ENCODE measurements at regions not wholly inside any gene's neighbourhood (a gene's known extent, or its start where the extent isn't known, plus 50 kb on each side); places are given as distances from the start of the nearest gene placed in this dataset.

- ChIA-PET CTCF (no interaction called here), POLR2A (interaction anchor here (1.4 to 1.8 kb wide), 3 partner anchors 14 to 130 kb away, joined by 4 to 7 read pairs (median 6); partner anchors contain the start of gene SLC44A1)
- no peak overlapping the region for H3K4me3 ChIP-seq (ENCODE audit: low read length)
- Mint-ChIP-seq H3K27ac (peak overlapping the region; percentile 16), H3K4me1 (ENCODE audit: low read depth) (peaks cover 33% of the 10 kb centered on the region), H3K9me3 (no peaks in the 10 kb centered on the region), H3K27me3 (no peaks in the 10 kb centered on the region), H3K4me3 (peak overlapping the region; percentile 28), H3K36me3 (ENCODE audit: low read depth) (no peaks in the 10 kb centered on the region)
- no peaks in the 10 kb centered on the region for H3K27me3 ChIP-seq (ENCODE audit: control insufficient read depth in 1 of 2, insufficient read depth in 2 of 2, low read length in 2 of 2)
- no peaks in the 10 kb centered on the region for H3K36me3 ChIP-seq (ENCODE audit: insufficient read depth, low read length)
- ATAC-seq (ENCODE audit: poor library complexity), result peak; percentile 43
- no peaks in the 10 kb centered on the region for H3K9me3 ChIP-seq (ENCODE audit: control insufficient read depth in 1 of 2, insufficient read depth in 1 of 2, low read length in 2 of 2)
- DNase-seq, result peak in 2 of 14 experiments; percentile 7 to 34
- H3K27ac ChIP-seq (ENCODE audit: low read depth in 1 of 2, low read length in 2 of 2), result no peak overlapping the region
- peaks cover 31% of the 10 kb centered on the region for H3K4me1 ChIP-seq (ENCODE audit: insufficient read depth, low read length)
- intact Hi-C loops (cut with DNase I, micrococcal nuclease), result no loop called here
- TF ChIP-seq CTCF (IDR thresholded peaks at IDR 0.05), result no peak
Measured at GRCh38 chr9:105114318-105114717, 130.1 kb upstream of the SLC44A1 start.

DNA sequence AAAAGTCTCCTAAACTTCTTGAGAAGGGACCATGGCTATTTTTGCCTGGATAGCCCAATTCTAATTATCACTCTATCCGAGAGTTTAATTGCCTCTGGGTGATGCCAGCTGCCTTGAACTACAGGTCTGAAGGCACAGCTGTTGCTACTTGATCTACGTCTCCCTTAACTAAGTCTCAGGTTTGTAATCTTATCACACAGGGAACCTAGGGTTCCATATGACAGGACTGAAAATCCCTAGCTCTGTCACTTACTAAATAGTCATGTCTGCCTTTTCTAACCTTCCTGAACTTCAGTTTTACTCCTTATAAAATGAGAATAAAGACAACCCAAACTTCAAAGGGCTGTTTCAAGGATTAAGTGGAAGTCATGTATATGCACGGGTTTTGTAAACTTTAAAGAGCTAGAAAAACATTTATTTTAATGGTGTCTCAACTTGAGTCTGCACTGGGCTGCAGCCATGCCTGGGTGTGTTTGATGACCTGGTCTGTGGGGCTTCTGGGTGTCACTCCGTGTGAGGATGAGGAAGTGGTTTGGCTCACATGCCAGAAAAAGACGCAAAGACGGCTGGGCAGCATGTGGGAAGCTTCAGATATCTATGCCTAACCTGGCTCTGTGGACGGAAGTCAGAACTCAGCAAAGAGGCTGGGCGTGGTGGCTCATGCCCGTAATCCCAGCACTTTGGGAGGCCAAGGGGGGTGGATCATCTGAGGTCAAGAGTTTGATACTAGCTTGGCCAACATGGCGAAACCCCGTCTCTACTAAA lies 129.3 kb upstream of the SLC44A1 start:
- DNase-seq (peak in 8 of 14 experiments; percentile 7 to 76 (median 22)), ATAC-seq (ENCODE audit: poor library complexity) (peak; percentile 73)
- POLR2A ChIA-PET, result interaction anchor here (0.9 to 1.8 kb wide), 6 partner anchors 11 to 291 kb away, joined by 3 to 7 read pairs (median 4); no protein-coding TSS in a partner anchor
- Histone ChIP-seq H3K9me3 (ENCODE audit: control insufficient read depth in 1 of 2, insufficient read depth in 1 of 2, low read length in 2 of 2) (no peaks in the 10 kb centered on the region), H3K4me1 (ENCODE audit: insufficient read depth, low read length) (peaks cover 31% of the 10 kb centered on the region), H3K4me3 (ENCODE audit: low read length) (no peak overlapping the region), H3K27ac (ENCODE audit: low read depth in 1 of 2, low read length in 2 of 2) (no peak overlapping the region), H3K27me3 (ENCODE audit: control insufficient read depth in 1 of 2, insufficient read depth in 2 of 2, low read length in 2 of 2) (no peaks in the 10 kb centered on the region), H3K36me3 (ENCODE audit: insufficient read depth, low read length) (no peaks in the 10 kb centered on the region)
- H3K27me3 Mint-ChIP-seq, result no peaks in the 10 kb centered on the region
- intact Hi-C loops (cut with DNase I, micrococcal nuclease), result no loop called here
- peak overlapping the region; percentile 67 for H3K4me3 Mint-ChIP-seq
- CTCF ChIA-PET, result no interaction called here
- H3K4me1 Mint-ChIP-seq (ENCODE audit: low read depth), result peaks cover 30% of the 10 kb centered on the region
- no peaks in the 10 kb centered on the region for H3K9me3 Mint-ChIP-seq
- no peaks in the 10 kb centered on the region for H3K36me3 Mint-ChIP-seq (ENCODE audit: low read depth)
- TF ChIP-seq CTCF (IDR thresholded peaks at IDR 0.05), result no peak
- H3K27ac Mint-ChIP-seq, result peak overlapping the region; percentile 16

DNA sequence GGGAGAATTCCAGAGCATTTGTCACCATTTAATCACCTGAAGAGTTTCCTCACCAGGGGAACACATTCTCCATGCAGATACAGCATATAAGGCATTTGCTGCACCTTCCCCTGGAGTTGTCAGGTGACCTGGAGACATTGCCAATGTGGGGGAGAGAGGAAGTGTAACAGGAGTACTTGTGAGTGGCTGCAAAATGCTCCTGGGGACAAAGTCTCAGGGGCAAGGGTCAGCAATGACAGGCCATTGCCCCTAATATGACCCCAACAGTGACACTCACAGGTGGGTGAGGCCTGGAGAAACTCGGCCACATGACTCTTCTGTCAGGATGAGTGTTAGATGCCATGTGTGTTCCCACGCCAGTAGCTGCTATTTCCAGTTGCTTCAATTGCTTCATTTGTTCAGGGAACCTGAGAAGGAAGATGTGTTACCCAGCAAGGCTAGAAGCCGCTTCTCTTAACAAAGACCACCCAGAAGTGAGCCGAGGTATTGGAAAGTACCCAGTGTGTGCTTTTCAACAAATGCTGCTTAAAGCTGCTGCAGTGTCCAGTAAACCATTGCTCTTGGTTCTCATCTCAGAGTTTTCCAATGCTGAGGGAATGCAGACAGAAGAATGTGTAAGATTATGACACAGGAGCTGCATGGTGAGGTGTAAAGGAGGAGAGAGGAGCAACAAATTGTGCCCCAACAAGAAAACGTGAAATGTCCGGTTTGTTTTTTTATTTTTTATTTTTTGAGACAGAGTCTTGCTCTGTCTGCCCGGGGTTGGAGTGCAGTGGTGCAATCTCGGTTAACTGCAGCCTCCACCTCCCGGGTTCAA lies 128.2 kb upstream of the SLC44A1 start:
- Mint-ChIP-seq H3K27me3 (no peaks in the 10 kb centered on the region), H3K9me3 (no peaks in the 10 kb centered on the region), H3K27ac (no peak overlapping the region), H3K36me3 (ENCODE audit: low read depth) (no peaks in the 10 kb centered on the region), H3K4me1 (ENCODE audit: low read depth) (peaks cover 35% of the 10 kb centered on the region), H3K4me3 (no peak overlapping the region)
- CTCF ChIA-PET, result no interaction called here
- intact Hi-C loops (cut with DNase I, micrococcal nuclease), result no loop called here
- Histone ChIP-seq H3K36me3 (ENCODE audit: insufficient read depth, low read length) (no peaks in the 10 kb centered on the region), H3K27me3 (ENCODE audit: control insufficient read depth in 1 of 2, insufficient read depth in 2 of 2, low read length in 2 of 2) (no peaks in the 10 kb centered on the region), H3K27ac (ENCODE audit: low read depth in 1 of 2, low read length in 2 of 2) (no peak overlapping the region), H3K4me3 (ENCODE audit: low read length) (no peak overlapping the region), H3K4me1 (ENCODE audit: insufficient read depth, low read length) (peaks cover 31% of the 10 kb centered on the region), H3K9me3 (ENCODE audit: control insufficient read depth in 1 of 2, insufficient read depth in 1 of 2, low read length in 2 of 2) (no peaks in the 10 kb centered on the region)
- DNase-seq, result peak in 1 of 14 experiments; percentile 10
- TF ChIP-seq CTCF (IDR thresholded peaks at IDR 0.05), result no peak
- ATAC-seq (ENCODE audit: poor library complexity), result no peak
- POLR2A ChIA-PET, result interaction anchor here (1.1 kb wide), 1 partner anchor 10 kb away, joined by 4 read pairs; no protein-coding TSS in a partner anchor
